NB4 (cell line): ENCODE measurements at regions not wholly inside any gene's neighbourhood (a gene's known extent, or its start where the extent isn't known, plus 50 kb on each side); places are given as distances from the start of the nearest gene placed in this dataset.

Experiments
- DNase-seq: peaks from one replicate; pipeline ENCODE4 v3.0.0; 2010; ENCODE audit warnings: low read depth
- H3K4me3 ChIP-seq: one replicate; pipeline ENCODE4 v1.5.1; 2011; ENCODE audit warnings: mild to moderate bottlenecking, low read depth, low read length, moderate library complexity
- CTCF ChIP-seq: IDR thresholded peaks from one replicate; pipeline ENCODE4 v1.5.1; 2012; ENCODE audit warnings: low read depth, low read length
- MAX ChIP-seq: IDR thresholded peaks from 2 replicates; pipeline ENCODE4 v1.6.1; 2011; ENCODE audit warnings: low read depth, low read length
- MYC ChIP-seq: IDR thresholded peaks from 2 replicates; pipeline ENCODE4 v1.6.1; 2011; ENCODE audit warnings: low read depth, low read length
- POLR2A ChIP-seq: IDR thresholded peaks from 2 replicates; pipeline ENCODE4 v1.6.1; 2011; ENCODE audit warnings: mild to moderate bottlenecking; ENCODE audit not compliant: insufficient read length; ENCODE audit errors: extremely low read depth

GRCh38 chr11:116651737-116652237 lies 121.0 kb downstream of the BUD13 start:
- no peak for DNase-seq
- TF ChIP-seq MAX = no peak
- TF ChIP-seq POLR2A = no peak
- no peak overlapping the region for H3K4me3 ChIP-seq

- no peak for TF ChIP-seq CTCF
Observed at GRCh38 chr11:116651098-116651736, 121.6 kb downstream of the BUD13 start.

GRCh38 chr11:116650052-116650451 lies 122.7 kb downstream of the BUD13 start:
- DNase-seq = no peak
- TF ChIP-seq MYC (no peak), POLR2A (no peak), CTCF (no peak), MAX (no peak)
- no peak overlapping the region for H3K4me3 ChIP-seq

More at GRCh38 chr11:116651098-116651736, 121.6 kb downstream of the BUD13 start:
- no peak overlapping the region for H3K4me3 ChIP-seq
- DNase-seq = no peak

GRCh38 chr11:116649268-116649667 lies 123.5 kb downstream of the BUD13 start:
- no peak for DNase-seq
- TF ChIP-seq CTCF = no peak
- no peak for TF ChIP-seq MYC
- H3K4me3 ChIP-seq = no peak overlapping the region

GRCh38 chr11:116648247-116649174 lies 124.3 kb downstream of the BUD13 start:
- no peak overlapping the region for H3K4me3 ChIP-seq
- peak; percentile 12 for DNase-seq
- no peak for TF ChIP-seq POLR2A
- TF ChIP-seq MAX = no peak
- no peak for TF ChIP-seq MYC
- no peak for TF ChIP-seq CTCF

- DNase-seq = no peak
- TF ChIP-seq CTCF (no peak), POLR2A (no peak), MYC (no peak), MAX (no peak)
- H3K4me3 ChIP-seq = no peak overlapping the region
Observed at GRCh38 chr11:116647305-116648080, 125.3 kb downstream of the BUD13 start.
